ENCODE measurements at regions not wholly inside any gene's neighbourhood (a gene's known extent, or its start where the extent isn't known, plus 50 kb on each side); places are given as distances from the start of the nearest gene placed in this dataset.

- no peak overlapping the region for H3K27ac ChIP-seq (ENCODE audit: low read depth, low read length)
- H3K4me3 ChIP-seq (ENCODE audit: low read length), result no peak overlapping the region
- no peaks in the 10 kb centered on the region for H3K9me2 ChIP-seq (replicated peaks; ENCODE audit: control insufficient read depth, low read length)
- no peak overlapping the region for H3K4me2 ChIP-seq (ENCODE audit: low read length)
- H3F3A ChIP-seq (ENCODE audit: control insufficient read depth, insufficient read depth), result no peaks in the 10 kb centered on the region
- no peak for TF ChIP-seq CTCF (IDR thresholded peaks at IDR 0.05; ENCODE audit: low read depth, low read length, poor library complexity, severe bottlenecking)
- no peak for TF ChIP-seq EZH2phosphoT487 (IDR thresholded peaks at IDR 0.05; ENCODE audit: borderline replicate concordance, low read length)
- no peaks in the 10 kb centered on the region for H4K20me1 ChIP-seq (ENCODE audit: control insufficient read depth, insufficient read depth, low read depth, low read length)
- no peaks in the 10 kb centered on the region for H3K36me3 ChIP-seq (ENCODE audit: control insufficient read depth, low read length)
- peaks cover 6% of the 10 kb centered on the region; the same call in 1 of the 2 replicates for H3K27me3 ChIP-seq (ENCODE audit: control insufficient read depth, low read length)
- no peaks in the 10 kb centered on the region for H3K9me3 ChIP-seq (ENCODE audit: control insufficient read depth, insufficient read depth, low read length)
- no peaks in the 10 kb centered on the region for H3K79me2 ChIP-seq (ENCODE audit: control insufficient read depth, low read length)
- H3K4me1 ChIP-seq (ENCODE audit: control insufficient read depth, low read length), result no peaks in the 10 kb centered on the region
Observed at GRCh38 chr15:94535298-94536048, 304.1 kb downstream of the MCTP2 start.

GRCh38 chr15:94536549-94536948, 305.2 kb downstream of the MCTP2 start:
- Histone ChIP-seq H3K4me1 (ENCODE audit: control insufficient read depth, low read length) (no peaks in the 10 kb centered on the region), H3K27ac (ENCODE audit: low read depth, low read length) (no peak overlapping the region), H3K36me3 (ENCODE audit: control insufficient read depth, low read length) (no peaks in the 10 kb centered on the region), H3K4me3 (ENCODE audit: low read length) (no peak overlapping the region), H4K20me1 (ENCODE audit: control insufficient read depth, insufficient read depth, low read depth, low read length) (no peaks in the 10 kb centered on the region), H3K4me2 (ENCODE audit: low read length) (no peak overlapping the region), H3K9me2 (replicated peaks; ENCODE audit: control insufficient read depth, low read length) (no peaks in the 10 kb centered on the region), H3K9me3 (ENCODE audit: control insufficient read depth, insufficient read depth, low read length) (no peaks in the 10 kb centered on the region), H3F3A (ENCODE audit: control insufficient read depth, insufficient read depth) (no peaks in the 10 kb centered on the region), H3K27me3 (ENCODE audit: control insufficient read depth, low read length) (peaks cover 4% of the 10 kb centered on the region; the same call in 1 of the 2 replicates), H3K79me2 (ENCODE audit: control insufficient read depth, low read length) (no peaks in the 10 kb centered on the region)
- TF ChIP-seq EZH2phosphoT487 (IDR thresholded peaks at IDR 0.05; ENCODE audit: borderline replicate concordance, low read length) (no peak), CTCF (IDR thresholded peaks at IDR 0.05; ENCODE audit: low read depth, low read length, poor library complexity, severe bottlenecking) (no peak)

GRCh38 chr15:94538280-94538679, 306.9 kb downstream of the MCTP2 start:
- Histone ChIP-seq H3K27ac (ENCODE audit: low read depth, low read length) (no peak overlapping the region), H3K4me2 (ENCODE audit: low read length) (no peak overlapping the region)
- TF ChIP-seq CTCF (IDR thresholded peaks at IDR 0.05; ENCODE audit: low read depth, low read length, poor library complexity, severe bottlenecking) (no peak), EZH2phosphoT487 (IDR thresholded peaks at IDR 0.05; ENCODE audit: borderline replicate concordance, low read length) (no peak)

More at GRCh38 chr15:94538280-94538679, 306.9 kb downstream of the MCTP2 start:
- Histone ChIP-seq H3K4me3 (ENCODE audit: low read length) (no peak overlapping the region), H4K20me1 (ENCODE audit: control insufficient read depth, insufficient read depth, low read depth, low read length) (no peaks in the 10 kb centered on the region), H3K9me3 (ENCODE audit: control insufficient read depth, insufficient read depth, low read length) (no peaks in the 10 kb centered on the region), H3K79me2 (ENCODE audit: control insufficient read depth, low read length) (no peaks in the 10 kb centered on the region), H3K27me3 (ENCODE audit: control insufficient read depth, low read length) (peaks cover 2% of the 10 kb centered on the region; the same call in 1 of the 2 replicates), H3K36me3 (ENCODE audit: control insufficient read depth, low read length) (no peaks in the 10 kb centered on the region), H3K4me1 (ENCODE audit: control insufficient read depth, low read length) (no peaks in the 10 kb centered on the region), H3F3A (ENCODE audit: control insufficient read depth, insufficient read depth) (no peaks in the 10 kb centered on the region), H3K9me2 (replicated peaks; ENCODE audit: control insufficient read depth, low read length) (no peaks in the 10 kb centered on the region)

All from DOHH2 (cell line).